ENCODE measurements at regions not wholly inside any gene's neighbourhood (a gene's known extent, or its start where the extent isn't known, plus 50 kb on each side); places are given as distances from the start of the nearest gene placed in this dataset.
"Not testable (repeated sequence)": the region's sequence is repeated elsewhere in the genome, so short reads cannot be mapped to it uniquely, and the experiment has no call there.

GRCh38 chr16:9343276-9343675, 251.8 kb downstream of the HAPSTR1 start:
- ChIA-PET POLR2A (no interaction called here), CTCF (no interaction called here)
- DNase-seq (ENCODE audit: low read depth, low spot score): no peak
- no peak for TF ChIP-seq CTCF (IDR thresholded peaks at IDR 0.05; ENCODE audit: insufficient read depth, low read length, missing control alignments)
- H3K4me3 ChIP-seq (ENCODE audit: low read depth, low read length): no peak overlapping the region

- POLR2A ChIA-PET: no interaction called here
- H3K4me3 ChIP-seq (ENCODE audit: low read depth, low read length): no peak overlapping the region
- CTCF ChIA-PET: no interaction called here
- no peak for DNase-seq (ENCODE audit: low read depth, low spot score)
- no peak for TF ChIP-seq CTCF (IDR thresholded peaks at IDR 0.05; ENCODE audit: insufficient read depth, low read length, missing control alignments)
Observed at GRCh38 chr16:9344508-9344907, 253.1 kb downstream of the HAPSTR1 start.

- ChIA-PET CTCF (no interaction called here), POLR2A (no interaction called here)
- no peak overlapping the region for H3K4me3 ChIP-seq (ENCODE audit: low read depth, low read length)
- DNase-seq (ENCODE audit: low read depth, low spot score): no peak
- no peak for TF ChIP-seq CTCF (IDR thresholded peaks at IDR 0.05; ENCODE audit: insufficient read depth, low read length, missing control alignments)
Observed at GRCh38 chr16:9345046-9345445, 253.6 kb downstream of the HAPSTR1 start.

- H3K4me3 ChIP-seq (ENCODE audit: low read depth, low read length): no peak overlapping the region
- CTCF ChIA-PET: no interaction called here
- DNase-seq (ENCODE audit: low read depth, low spot score): no peak
- TF ChIP-seq CTCF (IDR thresholded peaks at IDR 0.05; ENCODE audit: insufficient read depth, low read length, missing control alignments): no peak
- POLR2A ChIA-PET: no interaction called here
Observed at GRCh38 chr16:9345880-9346279, 254.4 kb downstream of the HAPSTR1 start.

GRCh38 chr16:9348912-9349311, 257.5 kb downstream of the HAPSTR1 start:
- H3K4me3 ChIP-seq (ENCODE audit: low read depth, low read length): no peak overlapping the region
- no peak for TF ChIP-seq CTCF (IDR thresholded peaks at IDR 0.05; ENCODE audit: insufficient read depth, low read length, missing control alignments)
- ChIA-PET POLR2A (no interaction called here), CTCF (no interaction called here)
- DNase-seq (ENCODE audit: low read depth, low spot score): no peak

- H3K4me3 ChIP-seq (ENCODE audit: low read depth, low read length); DNase-seq (ENCODE audit: low read depth, low spot score); CTCF ChIA-PET; POLR2A ChIA-PET: not testable (repeated sequence)
Observed at GRCh38 chr16:9349373-9349960, 258.0 kb downstream of the HAPSTR1 start.

GRCh38 chr16:9350119-9350799, 258.8 kb downstream of the HAPSTR1 start:
- H3K4me3 ChIP-seq (ENCODE audit: low read depth, low read length); DNase-seq (ENCODE audit: low read depth, low spot score); CTCF ChIA-PET: not testable (repeated sequence)

More at GRCh38 chr16:9350119-9350799, 258.8 kb downstream of the HAPSTR1 start:
- POLR2A ChIA-PET: not testable (repeated sequence)

Data from AG04449 (cell line).